ENCODE measurements at regions not wholly inside any gene's neighbourhood (a gene's known extent, or its start where the extent isn't known, plus 50 kb on each side); places are given as distances from the start of the nearest gene placed in this dataset.

DNA sequence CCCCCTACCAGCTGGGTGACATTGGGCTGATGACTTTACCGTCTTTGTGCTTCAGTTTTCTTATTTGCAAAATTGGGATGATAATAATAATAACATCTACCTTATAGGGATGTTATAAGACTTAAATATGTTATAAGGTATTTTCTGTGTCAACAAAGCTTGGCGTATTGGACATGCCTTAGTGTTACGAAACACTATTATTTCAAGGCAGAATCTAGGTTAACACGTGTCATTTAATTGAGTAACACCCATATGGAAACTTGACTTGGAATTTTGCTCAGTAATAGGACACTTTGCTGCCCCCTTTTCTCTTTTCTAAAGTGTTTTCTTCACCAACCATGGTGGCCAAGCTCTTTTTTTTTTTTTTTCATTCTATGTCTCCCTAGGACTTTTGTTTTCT, 294.2 kb upstream of the SALL1 start:
- Histone ChIP-seq H3K79me2 (ENCODE audit: control insufficient read depth, insufficient read depth, low read length) (no peaks in the 10 kb centered on the region), H2AFZ (ENCODE audit: low read depth, low read length) (no peak overlapping the region), H3K9ac (replicated peaks; ENCODE audit: extremely low read depth, insufficient read depth, low read length) (no peak overlapping the region), H3K4me2 (ENCODE audit: insufficient read depth, low read length) (no peak overlapping the region), H3K4me3 (replicated peaks in 1 of 3; ENCODE audit: insufficient read depth in 1 of 3, low read depth in 1 of 3, low read length in 3 of 3) (no peak overlapping the region), H3K36me3 (ENCODE audit: control insufficient read depth in 2 of 2, extremely low read depth in 1 of 2, insufficient read depth in 2 of 2, low read length in 2 of 2) (no peaks in the 10 kb centered on the region), H3K27me3 (ENCODE audit: control insufficient read depth in 2 of 2, insufficient read depth in 2 of 2, low read length in 2 of 2) (no peaks in the 10 kb centered on the region), H3K27ac (ENCODE audit: insufficient read depth, low read depth, low read length) (no peak overlapping the region), H3K9me3 (replicated peaks; ENCODE audit: control insufficient read depth, insufficient read depth, low read length) (no peaks in the 10 kb centered on the region), H3K9me1 (replicated peaks; ENCODE audit: control insufficient read depth, extremely low read depth, insufficient read depth, low read length) (no peaks in the 10 kb centered on the region), H3K4me1 (ENCODE audit: control insufficient read depth, extremely low read depth, insufficient read depth, low read length) (no peaks in the 10 kb centered on the region), H4K20me1 (replicated peaks; ENCODE audit: control insufficient read depth, extremely low read depth, insufficient read depth, low read length) (no peaks in the 10 kb centered on the region)
- dilution Hi-C loops (cut with MboI; ENCODE audit: extremely low pct_ligation_motif_present, low sequenced_read_pairs) (no loop called here), intact Hi-C loops (cut with micrococcal nuclease) (no loop called here)
- DNase-seq (ENCODE audit: low read depth, low spot score) (no peak), FAIRE-seq (no peak)
- POLR2A ChIA-PET, result no interaction called here
- CTCF ChIA-PET, result no interaction called here
- TF ChIP-seq, protein P1, sequence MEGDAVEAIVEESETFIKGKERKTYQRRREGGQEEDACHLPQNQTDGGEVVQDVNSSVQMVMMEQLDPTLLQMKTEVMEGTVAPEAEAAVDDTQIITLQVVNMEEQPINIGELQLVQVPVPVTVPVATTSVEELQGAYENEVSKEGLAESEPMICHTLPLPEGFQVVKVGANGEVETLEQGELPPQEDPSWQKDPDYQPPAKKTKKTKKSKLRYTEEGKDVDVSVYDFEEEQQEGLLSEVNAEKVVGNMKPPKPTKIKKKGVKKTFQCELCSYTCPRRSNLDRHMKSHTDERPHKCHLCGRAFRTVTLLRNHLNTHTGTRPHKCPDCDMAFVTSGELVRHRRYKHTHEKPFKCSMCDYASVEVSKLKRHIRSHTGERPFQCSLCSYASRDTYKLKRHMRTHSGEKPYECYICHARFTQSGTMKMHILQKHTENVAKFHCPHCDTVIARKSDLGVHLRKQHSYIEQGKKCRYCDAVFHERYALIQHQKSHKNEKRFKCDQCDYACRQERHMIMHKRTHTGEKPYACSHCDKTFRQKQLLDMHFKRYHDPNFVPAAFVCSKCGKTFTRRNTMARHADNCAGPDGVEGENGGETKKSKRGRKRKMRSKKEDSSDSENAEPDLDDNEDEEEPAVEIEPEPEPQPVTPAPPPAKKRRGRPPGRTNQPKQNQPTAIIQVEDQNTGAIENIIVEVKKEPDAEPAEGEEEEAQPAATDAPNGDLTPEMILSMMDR (IDR thresholded peaks at IDR 0.05; ENCODE audit: extremely low read depth in 1 of 2, insufficient read depth in 1 of 2, low read depth in 1 of 2, low read length in 2 of 2), result no peak
- no peak for TF ChIP-seq GATA2 (IDR thresholded peaks at IDR 0.05; ENCODE audit: insufficient read depth, insufficient read length, low read depth, low read length)
- no TSS peak for BruUV-seq (replicated peaks)

- H4K20me1 ChIP-seq (replicated peaks; ENCODE audit: control insufficient read depth, extremely low read depth, insufficient read depth, low read length), result no peaks in the 10 kb centered on the region
- intact Hi-C loops (cut with micrococcal nuclease) (no loop called here), dilution Hi-C loops (cut with MboI; ENCODE audit: extremely low pct_ligation_motif_present, low sequenced_read_pairs) (no loop called here)
- POLR2A ChIA-PET, result no interaction called here
- no peaks in the 10 kb centered on the region for H3K79me2 ChIP-seq (ENCODE audit: control insufficient read depth, insufficient read depth, low read length)
- no peaks in the 10 kb centered on the region for H3K9me3 ChIP-seq (replicated peaks; ENCODE audit: control insufficient read depth, insufficient read depth, low read length)
- TF ChIP-seq POLR2A (IDR thresholded peaks at IDR 0.05; ENCODE audit: low read depth, low read length) (no peak), FOS (IDR thresholded peaks at IDR 0.05; ENCODE audit: borderline replicate concordance, insufficient read depth, low read length) (no peak), JUN (IDR thresholded peaks at IDR 0.05; ENCODE audit: borderline replicate concordance, insufficient read depth, insufficient read length, low read depth) (no peak)
- no peak for DNase-seq (ENCODE audit: low read depth, low spot score)
- no TSS peak for BruUV-seq (replicated peaks)
- no peak overlapping the region for H3K4me3 ChIP-seq (replicated peaks in 1 of 3; ENCODE audit: insufficient read depth in 1 of 3, low read depth in 1 of 3, low read length in 3 of 3)
- no peak overlapping the region for H2AFZ ChIP-seq (ENCODE audit: low read depth, low read length)
- H3K4me1 ChIP-seq (ENCODE audit: control insufficient read depth, extremely low read depth, insufficient read depth, low read length), result no peaks in the 10 kb centered on the region
- FAIRE-seq, result no peak
- H3K9ac ChIP-seq (replicated peaks; ENCODE audit: extremely low read depth, insufficient read depth, low read length), result no peak overlapping the region
- no peaks in the 10 kb centered on the region for H3K27me3 ChIP-seq (ENCODE audit: control insufficient read depth in 2 of 2, insufficient read depth in 2 of 2, low read length in 2 of 2)
- H3K4me2 ChIP-seq (ENCODE audit: insufficient read depth, low read length), result no peak overlapping the region
- no peak overlapping the region for H3K27ac ChIP-seq (ENCODE audit: insufficient read depth, low read depth, low read length)
- CTCF ChIA-PET, result no interaction called here
- H3K9me1 ChIP-seq (replicated peaks; ENCODE audit: control insufficient read depth, extremely low read depth, insufficient read depth, low read length), result no peaks in the 10 kb centered on the region
- no peaks in the 10 kb centered on the region for H3K36me3 ChIP-seq (ENCODE audit: control insufficient read depth in 2 of 2, extremely low read depth in 1 of 2, insufficient read depth in 2 of 2, low read length in 2 of 2)
Measured at GRCh38 chr16:51443934-51444333, 292.9 kb upstream of the SALL1 start.

All from endothelial cell of umbilical vein (primary cell).